HL-60 (cell line): ENCODE measurements at regions not wholly inside any gene's neighbourhood (a gene's known extent, or its start where the extent isn't known, plus 50 kb on each side); places are given as distances from the start of the nearest gene placed in this dataset.

Experiments used
- CTCF ChIP-seq: IDR thresholded peaks from one replicate; pipeline ENCODE4 v1.5.1; 2011; ENCODE audit warnings: low read length, control low read depth, inconsistent platforms; ENCODE audit not compliant: insufficient read depth
- POLR2AphosphoS5 ChIP-seq: IDR thresholded peaks from 2 replicates; pipeline ENCODE4 v1.6.1; 2012; ENCODE audit warnings: low read depth
- REST ChIP-seq: IDR thresholded peaks from 2 replicates; pipeline ENCODE4 v1.6.1; 2012; ENCODE audit warnings: low read depth; ENCODE audit not compliant: insufficient replicate concordance

- TF ChIP-seq CTCF = no peak
- TF ChIP-seq POLR2AphosphoS5 = no peak
- TF ChIP-seq REST = no peak
Observed at GRCh38 chr11:87645626-87646025, 529.6 kb downstream of the RAB38 start.
